ENCODE measurements at regions not wholly inside any gene's neighbourhood (a gene's known extent, or its start where the extent isn't known, plus 50 kb on each side); places are given as distances from the start of the nearest gene placed in this dataset.

- H3K4me3 ChIP-seq (replicated peaks in 1 of 2; ENCODE audit: low read depth in 1 of 2, low read length in 2 of 2) = no peak overlapping the region
- no peaks in the 10 kb centered on the region for H3K36me3 ChIP-seq (ENCODE audit: control insufficient read depth in 1 of 2, insufficient read depth in 2 of 2, low read length in 2 of 2)
- RAD21 ChIA-PET (ENCODE audit: low non-redundant PET in 1 of 2, low total read pairs in 2 of 2, uncharacterized antibody in 2 of 2, unreplicated experiment in 2 of 2) = no interaction called here
- H3K4me1 ChIP-seq (ENCODE audit: control insufficient read depth in 1 of 2, insufficient read depth in 2 of 2, low read length in 2 of 2) = no peaks in the 10 kb centered on the region
- ATAC-seq (no peak), DNase-seq (ENCODE audit: low read depth, low spot score) (no peak)
- peaks cover 6 to 20% of the 10 kb centered on the region in 2 experiments; a peak in 3 of 4 replicates for H3K9me3 ChIP-seq (ENCODE audit: control insufficient read depth in 1 of 2, insufficient read depth in 1 of 2, low read depth in 1 of 2, low read length in 2 of 2)
- no peaks in the 10 kb centered on the region for H4K20me1 ChIP-seq (ENCODE audit: insufficient read depth)
- no peak overlapping the region for H2AFZ ChIP-seq (ENCODE audit: low read depth, low read length, poor library complexity, severe bottlenecking)
- H3K4me2 ChIP-seq (ENCODE audit: low read length) = no peak overlapping the region
- H3K79me2 ChIP-seq (ENCODE audit: insufficient read depth, low read length) = no peaks in the 10 kb centered on the region
- CTCF ChIA-PET = no interaction called here
- intact Hi-C loops (cut with micrococcal nuclease) = no loop called here
- POLR2A ChIA-PET = no interaction called here
- H3K27ac ChIP-seq (ENCODE audit: low read depth, low read length) = no peak overlapping the region
- no TSS peak for BruUV-seq (replicated peaks)
- H3K9me2 ChIP-seq (ENCODE audit: insufficient read depth) = no peaks in the 10 kb centered on the region
- no peak overlapping the region for H3K9ac ChIP-seq (ENCODE audit: low read length)
- H3K27me3 ChIP-seq (ENCODE audit: insufficient read depth, low read length) = no peaks in the 10 kb centered on the region
- TF ChIP-seq RAD21 (IDR thresholded peaks at IDR 0.05; ENCODE audit: low read depth) (no peak), CBX3 (IDR thresholded peaks at IDR 0.05; ENCODE audit: low read depth) (no peak)
Measured at GRCh38 chr5:2575871-2576270, 175.6 kb downstream of the IRX2 start.

GRCh38 chr5:2575292-2575691 is 176.2 kb downstream of the IRX2 start:
- POLR2A ChIA-PET = no interaction called here
- H3K36me3 ChIP-seq (ENCODE audit: control insufficient read depth in 1 of 2, insufficient read depth in 2 of 2, low read length in 2 of 2) = no peaks in the 10 kb centered on the region
- no peaks in the 10 kb centered on the region for H3K79me2 ChIP-seq (ENCODE audit: insufficient read depth, low read length)
- no peak overlapping the region for H3K4me3 ChIP-seq (replicated peaks in 1 of 2; ENCODE audit: low read depth in 1 of 2, low read length in 2 of 2)
- H3K4me1 ChIP-seq (ENCODE audit: control insufficient read depth in 1 of 2, insufficient read depth in 2 of 2, low read length in 2 of 2) = no peaks in the 10 kb centered on the region
- intact Hi-C loops (cut with micrococcal nuclease) = no loop called here
- no peaks in the 10 kb centered on the region for H3K27me3 ChIP-seq (ENCODE audit: insufficient read depth, low read length)
- RAD21 ChIA-PET (ENCODE audit: low non-redundant PET in 1 of 2, low total read pairs in 2 of 2, uncharacterized antibody in 2 of 2, unreplicated experiment in 2 of 2) = no interaction called here
- H3K27ac ChIP-seq (ENCODE audit: low read depth, low read length) = no peak overlapping the region
- DNase-seq (ENCODE audit: low read depth, low spot score) (no peak), ATAC-seq (no peak)
- H3K9ac ChIP-seq (ENCODE audit: low read length) = no peak overlapping the region
- H3K9me2 ChIP-seq (ENCODE audit: insufficient read depth) = no peaks in the 10 kb centered on the region
- TF ChIP-seq ELF1 (IDR thresholded peaks at IDR 0.05; ENCODE audit: borderline replicate concordance, low read depth) (no peak), FOSL1 (IDR thresholded peaks at IDR 0.05; ENCODE audit: low read depth) (no peak), SP1 (IDR thresholded peaks at IDR 0.05; ENCODE audit: low read depth) (no peak), RAD21 (IDR thresholded peaks at IDR 0.05; ENCODE audit: low read depth) (no peak), EGR1 (IDR thresholded peaks at IDR 0.05; ENCODE audit: low read depth) (no peak), SIN3A (IDR thresholded peaks at IDR 0.05; ENCODE audit: low read depth) (no peak), CEBPB (IDR thresholded peaks at IDR 0.05; ENCODE audit: low read depth) (no peak), TCF7L2 (IDR thresholded peaks at IDR 0.05; ENCODE audit: borderline replicate concordance, extremely low read depth, insufficient read depth, insufficient read length) (no peak), JUND (IDR thresholded peaks at IDR 0.05) (no peak), CBX3 (IDR thresholded peaks at IDR 0.05; ENCODE audit: low read depth) (no peak), ATF3 (IDR thresholded peaks at IDR 0.05) (no peak), POLR2AphosphoS5 (IDR thresholded peaks at IDR 0.05; ENCODE audit: low read depth, low read length) (no peak), MAX (IDR thresholded peaks at IDR 0.05) (no peak), EZH2phosphoT487 (IDR thresholded peaks at IDR 0.05; ENCODE audit: borderline replicate concordance) (no peak), CTCF (IDR thresholded peaks at IDR 0.05 in 2 of 3, conservative IDR thresholded peaks at IDR 0.05 in 1 of 3; ENCODE audit: borderline replicate concordance in 1 of 3, insufficient read depth in 1 of 3, low read depth in 2 of 3, low read length in 2 of 3) (no peak), SRF (IDR thresholded peaks at IDR 0.05; ENCODE audit: low read depth) (no peak), YY1 (IDR thresholded peaks at IDR 0.05; ENCODE audit: extremely low read depth, insufficient replicate concordance, low read depth, low read length) (no peak)
- H3K4me2 ChIP-seq (ENCODE audit: low read length) = no peak overlapping the region
- H4K20me1 ChIP-seq (ENCODE audit: insufficient read depth) = no peaks in the 10 kb centered on the region
- CTCF ChIA-PET = no interaction called here
- H3K9me3 ChIP-seq (ENCODE audit: control insufficient read depth in 1 of 2, insufficient read depth in 1 of 2, low read depth in 1 of 2, low read length in 2 of 2) = peaks cover 6 to 25% of the 10 kb centered on the region in 2 experiments; a peak in 3 of 4 replicates
- no peak overlapping the region for H2AFZ ChIP-seq (ENCODE audit: low read depth, low read length, poor library complexity, severe bottlenecking)
- no TSS peak for BruUV-seq (replicated peaks)

All from HCT116 (cell line).